PC-9 (cell line): ENCODE measurements at regions not wholly inside any gene's neighbourhood (a gene's known extent, or its start where the extent isn't known, plus 50 kb on each side); places are given as distances from the start of the nearest gene placed in this dataset.

Experiments used
- BruUV-seq: library from RNA; stranded (reverse); fragments of 400-500 nt; replicated peaks from 2 replicates; lab custom pipeline; 2021; lab: Mats Ljungman, UMichigan
- CTCF ChIA-PET: fragments of 300-600 bp; sonication (Branson Sonifier 250); formaldehyde crosslinking; loops from one replicate; lab custom pipeline; 2022; ENCODE audit warnings: antibody characterized with exemption; lab: Charles Lee
- POLR2A ChIA-PET: fragments of 300-600 bp; sonication (Branson Sonifier 250); formaldehyde crosslinking; loops from one replicate; lab custom pipeline; 2022; ENCODE audit warnings: antibody characterized with exemption; ENCODE audit not compliant: unreplicated experiment; lab: Charles Lee
- DNase-seq, 2 experiments: peaks; one replicate each; pipeline versions ENCODE4 v3.0.0 to v3.0.0-alpha.2; 2015 to 2022; ENCODE audit warnings: mixed read lengths in 1 of 2
- H2AFZ ChIP-seq: fragments of 200-600 bp; sonication (generic); 2 replicates; pipeline ENCODE4 v1.8.1; 2017; ENCODE audit warnings: antibody characterized with exemption
- H3F3A ChIP-seq: fragments of 200-600 bp; sonication (generic); 2 replicates; pipeline ENCODE4 v1.8.1; 2017; ENCODE audit warnings: antibody characterized with exemption, mild to moderate bottlenecking, low read depth; ENCODE audit not compliant: insufficient read depth
- H3K27ac ChIP-seq: fragments of 200-600 bp; sonication (generic); 2 replicates; pipeline ENCODE4 v1.6.1; 2016; ENCODE audit warnings: mixed run types
- H3K27me3 ChIP-seq: fragments of 200-600 bp; sonication (generic); 2 replicates; pipeline ENCODE4 v1.6.1; 2016; ENCODE audit warnings: low read depth, mixed run types; ENCODE audit not compliant: insufficient read depth
- H3K36me3 ChIP-seq: fragments of 200-600 bp; sonication (generic); 2 replicates; pipeline ENCODE4 v1.6.1; 2016; ENCODE audit warnings: low read depth, mixed run types
- H3K4me1 ChIP-seq: fragments of 200-600 bp; sonication (generic); replicated peaks from 2 replicates; pipeline ENCODE4 v1.6.1; 2016; ENCODE audit warnings: mixed run types; ENCODE audit not compliant: insufficient read depth
- H3K4me2 ChIP-seq: fragments of 200-600 bp; sonication (generic); 2 replicates; pipeline ENCODE4 v1.6.1; 2017; ENCODE audit warnings: mixed run types
- H3K4me3 ChIP-seq: fragments of 200-600 bp; sonication (generic); 2 replicates; pipeline ENCODE4 v1.6.1; 2016; ENCODE audit warnings: mixed run types
- H3K79me2 ChIP-seq: fragments of 200-600 bp; sonication (generic); 2 replicates; pipeline ENCODE4 v1.6.1; 2017; ENCODE audit warnings: low read depth, mixed run types
- H3K9me2 ChIP-seq: fragments of 200-600 bp; sonication (generic); 2 replicates; pipeline ENCODE4 v1.8.1; 2017; ENCODE audit warnings: mild to moderate bottlenecking; ENCODE audit not compliant: insufficient read depth
- H3K9me3 ChIP-seq: fragments of 200-600 bp; sonication (generic); 2 replicates; pipeline ENCODE4 v1.8.1; 2016; ENCODE audit warnings: low read depth; ENCODE audit not compliant: insufficient read depth
- H4K20me1 ChIP-seq: fragments of 200-600 bp; sonication (generic); 2 replicates; pipeline ENCODE4 v1.8.1; 2017; ENCODE audit not compliant: insufficient read depth
- EZH2 ChIP-seq: fragments of 200-600 bp; sonication (generic); IDR thresholded peaks from 2 replicates; pipeline ENCODE4 v1.8.0; 2017; ENCODE audit warnings: antibody characterized with exemption, low read depth
- intact Hi-C: fragments of 100-400 bp; cut with micrococcal nuclease; formaldehyde crosslinking; loops from one replicate; pipeline ENCODE4 v1.10.0; 2022; ENCODE audit not compliant: unreplicated experiment
- TF ChIP-seq, protein P1 (sequence below): fragments of 200-600 bp; sonication (generic); conservative IDR thresholded peaks from 2 replicates; pipeline ENCODE4 v1.6.1; 2017; ENCODE audit warnings: mixed run types, antibody characterized with exemption, mild to moderate bottlenecking, moderate library complexity

GRCh38 chr18:11271954-11272353, 122.6 kb upstream of the PIEZO2 start:
- DNase-seq: no peak
- Histone ChIP-seq H3K4me1 (no peaks in the 10 kb centered on the region), H3K4me2 (no peak overlapping the region), H3K4me3 (no peak overlapping the region), H4K20me1 (no peaks in the 10 kb centered on the region), H3K9me2 (no peaks in the 10 kb centered on the region; the same call in 1 of the 2 replicates), H3K79me2 (no peaks in the 10 kb centered on the region), H2AFZ (no peak overlapping the region), H3K27ac (no peak overlapping the region), H3F3A (no peaks in the 10 kb centered on the region), H3K36me3 (no peaks in the 10 kb centered on the region), H3K9me3 (no peaks in the 10 kb centered on the region), H3K27me3 (peaks cover 54% of the 10 kb centered on the region)
- POLR2A ChIA-PET: no interaction called here
- intact Hi-C loops: no loop called here
- no TSS peak for BruUV-seq
- CTCF ChIA-PET: no interaction called here
- no peak for TF ChIP-seq EZH2
- TF ChIP-seq, protein P1, sequence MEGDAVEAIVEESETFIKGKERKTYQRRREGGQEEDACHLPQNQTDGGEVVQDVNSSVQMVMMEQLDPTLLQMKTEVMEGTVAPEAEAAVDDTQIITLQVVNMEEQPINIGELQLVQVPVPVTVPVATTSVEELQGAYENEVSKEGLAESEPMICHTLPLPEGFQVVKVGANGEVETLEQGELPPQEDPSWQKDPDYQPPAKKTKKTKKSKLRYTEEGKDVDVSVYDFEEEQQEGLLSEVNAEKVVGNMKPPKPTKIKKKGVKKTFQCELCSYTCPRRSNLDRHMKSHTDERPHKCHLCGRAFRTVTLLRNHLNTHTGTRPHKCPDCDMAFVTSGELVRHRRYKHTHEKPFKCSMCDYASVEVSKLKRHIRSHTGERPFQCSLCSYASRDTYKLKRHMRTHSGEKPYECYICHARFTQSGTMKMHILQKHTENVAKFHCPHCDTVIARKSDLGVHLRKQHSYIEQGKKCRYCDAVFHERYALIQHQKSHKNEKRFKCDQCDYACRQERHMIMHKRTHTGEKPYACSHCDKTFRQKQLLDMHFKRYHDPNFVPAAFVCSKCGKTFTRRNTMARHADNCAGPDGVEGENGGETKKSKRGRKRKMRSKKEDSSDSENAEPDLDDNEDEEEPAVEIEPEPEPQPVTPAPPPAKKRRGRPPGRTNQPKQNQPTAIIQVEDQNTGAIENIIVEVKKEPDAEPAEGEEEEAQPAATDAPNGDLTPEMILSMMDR: no peak

- no peak overlapping the region for H3K4me2 ChIP-seq
- H3F3A ChIP-seq: no peaks in the 10 kb centered on the region
- no peak overlapping the region for H2AFZ ChIP-seq
- H3K4me3 ChIP-seq: no peak overlapping the region
- H3K4me1 ChIP-seq: no peaks in the 10 kb centered on the region
- BruUV-seq: no TSS peak
- CTCF ChIA-PET: no interaction called here
- TF ChIP-seq, protein P1: no peak
- no peak for TF ChIP-seq EZH2
- H3K36me3 ChIP-seq: no peaks in the 10 kb centered on the region
- POLR2A ChIA-PET: no interaction called here
- no peaks in the 10 kb centered on the region for H3K79me2 ChIP-seq
- H3K9me2 ChIP-seq: no peaks in the 10 kb centered on the region; the same call in 1 of the 2 replicates
- H3K27ac ChIP-seq: no peak overlapping the region
- intact Hi-C loops: no loop called here
- no peaks in the 10 kb centered on the region for H3K9me3 ChIP-seq
- DNase-seq: no peak
- peaks cover 49% of the 10 kb centered on the region for H3K27me3 ChIP-seq
- no peaks in the 10 kb centered on the region for H4K20me1 ChIP-seq
Observed at GRCh38 chr18:11269257-11269656, 119.9 kb upstream of the PIEZO2 start.

DNA sequence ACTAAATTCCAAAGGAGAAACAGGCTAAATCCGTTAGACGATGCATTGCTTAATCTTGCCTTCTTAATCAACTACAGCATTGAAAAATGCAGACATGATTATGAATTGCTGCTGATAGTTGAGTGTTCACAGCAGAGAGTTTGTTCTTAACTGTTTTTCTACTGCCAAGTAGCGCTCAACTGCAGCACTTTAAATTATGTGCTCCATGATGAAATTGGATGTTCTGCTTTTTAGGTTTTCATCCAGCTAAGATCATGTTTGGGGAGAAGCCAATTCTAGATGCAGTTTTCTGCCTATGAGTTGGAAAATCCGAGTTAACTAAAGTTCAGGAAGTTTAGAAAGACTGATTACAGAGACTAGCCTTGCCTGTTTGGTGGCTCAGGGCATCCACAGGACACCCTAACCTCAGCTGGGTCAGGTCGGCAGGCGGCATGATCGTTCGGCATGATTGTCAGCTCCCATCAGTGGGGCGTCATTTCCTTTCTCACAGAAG, 119.4 kb upstream of the PIEZO2 start:
- ChIA-PET CTCF (no interaction called here), POLR2A (no interaction called here)
- no TSS peak for BruUV-seq

More for the DNA sequence above, 119.4 kb upstream of the PIEZO2 start:
- Histone ChIP-seq H2AFZ (no peak overlapping the region), H3K79me2 (no peaks in the 10 kb centered on the region), H3K4me2 (no peak overlapping the region), H3K27me3 (peaks cover 49% of the 10 kb centered on the region), H3K4me1 (no peaks in the 10 kb centered on the region), H4K20me1 (no peaks in the 10 kb centered on the region), H3K27ac (no peak overlapping the region), H3K9me3 (no peaks in the 10 kb centered on the region), H3K36me3 (no peaks in the 10 kb centered on the region), H3F3A (no peaks in the 10 kb centered on the region), H3K4me3 (no peak overlapping the region), H3K9me2 (no peaks in the 10 kb centered on the region; the same call in 1 of the 2 replicates)
- intact Hi-C loops: no loop called here
- no peak for DNase-seq
- TF ChIP-seq, protein P1: no peak
- no peak for TF ChIP-seq EZH2
